Trophoblast cell (in vitro differentiated cells and primary cell): ENCODE measurements at regions not wholly inside any gene's neighbourhood (a gene's known extent, or its start where the extent isn't known, plus 50 kb on each side); places are given as distances from the start of the nearest gene placed in this dataset.
A peak's percentile ranks its signal among the peaks of the same experiment; 100 is the strongest.

Experiments
- DNase-seq, 2 donors: peaks; one replicate each; pipeline ENCODE4 v3.0.0-alpha.2; 2016
- H2AFZ ChIP-seq: 2 replicates; pipeline ENCODE4 v1.6.1; 2013; ENCODE audit warnings: low read length, moderate library complexity, mild to moderate bottlenecking; ENCODE audit not compliant: insufficient read depth, poor library complexity
- H2AK5ac ChIP-seq: 2 replicates; pipeline ENCODE4 v1.6.1; 2013; ENCODE audit warnings: mild to moderate bottlenecking, low read length
- H2BK120ac ChIP-seq: 2 replicates; pipeline ENCODE4 v1.6.1; 2013; ENCODE audit warnings: low read length, mild to moderate bottlenecking, moderate library complexity; ENCODE audit not compliant: insufficient read depth, poor library complexity
- H2BK12ac ChIP-seq: 2 replicates; pipeline ENCODE4 v1.6.1; 2013; ENCODE audit warnings: mild to moderate bottlenecking, low read length, moderate library complexity
- H2BK5ac ChIP-seq: 2 replicates; pipeline ENCODE4 v1.6.1; 2013; ENCODE audit warnings: low read length, low read depth, moderate library complexity, mild to moderate bottlenecking; ENCODE audit not compliant: poor library complexity
- H3K14ac ChIP-seq: 2 replicates; pipeline ENCODE4 v1.6.1; 2013; ENCODE audit warnings: mild to moderate bottlenecking, low read length
- H3K18ac ChIP-seq: 2 replicates; pipeline ENCODE4 v1.6.1; 2013; ENCODE audit warnings: mild to moderate bottlenecking, low read length
- H3K23ac ChIP-seq: 2 replicates; pipeline ENCODE4 v1.6.1; 2013; ENCODE audit warnings: low read length
- H3K27ac ChIP-seq: 2 replicates; pipeline ENCODE4 v1.5.1; 2013; ENCODE audit warnings: low read depth, mild to moderate bottlenecking, inconsistent platforms, low read length, moderate library complexity
- H3K27me3 ChIP-seq: 2 replicates; pipeline ENCODE4 v1.6.1; 2013; ENCODE audit warnings: inconsistent platforms, mild to moderate bottlenecking, low read length, moderate library complexity; ENCODE audit not compliant: insufficient read depth
- H3K36me3 ChIP-seq, 2 experiments: 1 replicate in 1 of 2; 2 replicates in 1 of 2; pipeline ENCODE4 v1.6.1; 2013; ENCODE audit warnings: low read length in 2 of 2, mild to moderate bottlenecking in 2 of 2, moderate library complexity in 1 of 2; ENCODE audit not compliant: insufficient read depth in 2 of 2, control insufficient read depth in 1 of 2
- H3K4ac ChIP-seq: 2 replicates; pipeline ENCODE4 v1.6.1; 2013; ENCODE audit warnings: low read depth, mild to moderate bottlenecking, low read length, moderate library complexity
- H3K4me1 ChIP-seq, 2 experiments: 1 replicate in 1 of 2; 2 replicates in 1 of 2; pipeline ENCODE4 v1.6.1; 2013; ENCODE audit warnings: low read length in 2 of 2, mild to moderate bottlenecking in 2 of 2, moderate library complexity in 1 of 2; ENCODE audit not compliant: insufficient read depth in 2 of 2, control insufficient read depth in 1 of 2
- H3K4me2 ChIP-seq: 2 replicates; pipeline ENCODE4 v1.6.1; 2013; ENCODE audit warnings: inconsistent platforms, mild to moderate bottlenecking, low read length, moderate library complexity
- H3K4me3 ChIP-seq: 2 replicates; pipeline ENCODE4 v1.5.1; 2013; ENCODE audit warnings: mild to moderate bottlenecking, low read depth, low read length, inconsistent platforms
- H3K79me1 ChIP-seq: one replicate; pipeline ENCODE4 v1.6.1; 2013; ENCODE audit warnings: low read length
- H3K79me2 ChIP-seq: 2 replicates; pipeline ENCODE4 v1.6.1; 2013; ENCODE audit warnings: low read length, mild to moderate bottlenecking; ENCODE audit not compliant: control insufficient read depth, insufficient read depth, poor library complexity
- H3K9ac ChIP-seq: 2 replicates; pipeline ENCODE4 v1.6.1; 2013; ENCODE audit warnings: mild to moderate bottlenecking, low read length
- H3K9me3 ChIP-seq: 2 replicates; pipeline ENCODE4 v1.6.1; 2013; ENCODE audit warnings: low read depth, mild to moderate bottlenecking, control low read depth, inconsistent platforms, low read length; ENCODE audit not compliant: insufficient read depth
- H4K12ac ChIP-seq: 2 replicates; pipeline ENCODE4 v1.6.1; 2013; ENCODE audit warnings: low read depth, mild to moderate bottlenecking, low read length, moderate library complexity
- H4K8ac ChIP-seq: 2 replicates; pipeline ENCODE4 v1.6.1; 2013; ENCODE audit warnings: low read depth, mild to moderate bottlenecking, low read length, moderate library complexity
- H4K91ac ChIP-seq: one replicate; pipeline ENCODE4 v1.6.1; 2013; ENCODE audit warnings: low read depth, mild to moderate bottlenecking, low read length, moderate library complexity
- WGBS: extraction: QIAGEN DNeasy Blood & Tissue Kit; methylation state at CpG from one replicate; pipeline ENCODE4 v1.1.7; 2013; ENCODE audit warnings: missing lambda C conversion rate; ENCODE audit not compliant: insufficient read length, insufficient coverage; ENCODE audit errors: extremely low coverage; 5-methylcytosine and 5-hydroxymethylcytosine counted together

DNA sequence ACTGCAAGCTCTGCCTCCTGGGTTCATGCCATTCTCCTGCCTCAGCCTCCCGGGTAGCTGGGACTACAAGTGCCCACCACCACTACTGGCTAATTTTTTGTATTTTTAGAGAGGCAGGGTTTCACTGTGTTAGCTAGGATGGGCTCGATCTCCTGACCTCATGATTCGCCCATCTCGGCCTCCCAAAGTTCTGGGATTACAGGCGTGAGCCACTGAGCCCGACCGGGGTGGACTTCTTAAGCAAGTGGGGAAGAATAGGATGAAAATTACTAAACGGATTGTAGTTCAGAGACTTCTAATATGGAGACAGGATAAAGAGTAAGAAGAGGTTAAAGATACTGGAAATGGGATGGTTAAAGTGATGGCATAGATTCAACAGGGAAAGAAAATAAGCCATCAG is 132.3 kb upstream of the IRX2 start:
- H3K79me1 ChIP-seq: no peaks in the 10 kb centered on the region

DNA sequence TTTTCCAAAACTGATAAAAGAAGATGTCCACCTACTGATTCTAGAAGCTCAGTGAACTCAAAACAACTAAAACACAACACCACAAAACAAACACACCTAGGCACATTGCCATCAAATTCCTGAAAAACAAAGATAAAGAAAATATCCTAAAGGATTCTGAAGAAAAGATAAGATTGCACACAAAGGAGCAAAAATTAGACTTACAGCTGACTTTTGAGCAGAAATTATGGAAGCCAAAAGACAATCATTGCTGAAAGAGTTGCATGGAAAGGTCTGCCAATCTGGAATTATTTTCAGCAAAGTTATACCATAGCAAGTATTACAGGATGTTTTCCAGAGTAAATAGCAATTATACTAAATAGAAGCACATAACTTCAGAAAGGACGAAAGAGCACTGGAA is 128.2 kb upstream of the IRX2 start:
- Histone ChIP-seq H3K79me1 (no peaks in the 10 kb centered on the region), H4K12ac (no peak overlapping the region), H3K27me3 (no peaks in the 10 kb centered on the region), H4K8ac (no peak overlapping the region), H3K9ac (no peak overlapping the region), H3K9me3 (peaks cover 1% of the 10 kb centered on the region), H3K4me1 (no peaks in the 10 kb centered on the region), H3K4ac (no peak overlapping the region), H3K18ac (no peak overlapping the region), H3K27ac (no peak overlapping the region), H4K91ac (no peak overlapping the region), H3K4me3 (no peak overlapping the region), H2AFZ (no peak overlapping the region), H3K14ac (no peak overlapping the region), H2AK5ac (no peak overlapping the region), H3K79me2 (no peaks in the 10 kb centered on the region), H2BK12ac (no peak overlapping the region), H3K4me2 (no peak overlapping the region), H2BK120ac (no peak overlapping the region), H2BK5ac (no peak overlapping the region), H3K23ac (no peak overlapping the region), H3K36me3 (no peaks in the 10 kb centered on the region)
- no peak for DNase-seq
- no CpG with 5 or more reads among the region's 1 CpG for WGBS

More for the DNA sequence above, 132.3 kb upstream of the IRX2 start:
- Histone ChIP-seq H4K91ac (no peak overlapping the region), H3K4me3 (no peak overlapping the region), H3K27me3 (no peaks in the 10 kb centered on the region), H3K36me3 (no peaks in the 10 kb centered on the region), H3K27ac (no peak overlapping the region), H4K12ac (no peak overlapping the region), H3K4ac (no peak overlapping the region), H2BK5ac (no peak overlapping the region), H2BK12ac (no peak overlapping the region), H3K79me2 (no peaks in the 10 kb centered on the region), H2AK5ac (no peak overlapping the region), H4K8ac (no peak overlapping the region), H3K4me2 (no peak overlapping the region), H3K4me1 (no peaks in the 10 kb centered on the region), H3K14ac (no peak overlapping the region), H2AFZ (no peak overlapping the region), H3K23ac (no peak overlapping the region), H2BK120ac (no peak overlapping the region), H3K18ac (no peak overlapping the region), H3K9me3 (peaks cover 5% of the 10 kb centered on the region), H3K9ac (no peak overlapping the region)
- no CpG with 5 or more reads among the region's 8 CpGs for WGBS
- no peak for DNase-seq

DNA sequence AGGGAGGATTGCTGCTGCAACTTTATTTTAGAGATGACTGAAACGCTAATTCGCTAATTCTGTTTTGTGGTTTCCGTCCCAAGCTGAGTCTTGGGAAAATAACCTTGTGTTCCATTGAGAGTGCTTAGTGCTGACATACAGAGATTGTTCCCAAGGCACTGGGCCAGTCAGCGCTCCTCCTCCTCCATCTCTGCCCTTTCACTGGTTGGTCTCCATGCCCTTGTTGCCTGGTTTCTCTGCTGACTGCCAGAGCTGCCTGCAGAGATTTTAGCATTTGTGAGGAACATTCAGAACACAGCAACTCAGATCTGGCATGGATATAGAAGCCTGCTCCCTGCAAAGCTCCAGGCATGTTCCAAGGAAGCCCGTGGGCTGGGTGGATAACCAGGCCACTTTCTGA is 126.0 kb upstream of the IRX2 start:
- Histone ChIP-seq H3K27me3 (no peaks in the 10 kb centered on the region), H2AK5ac (no peak overlapping the region), H3K79me1 (no peaks in the 10 kb centered on the region), H3K9ac (no peak overlapping the region), H3K36me3 (no peaks in the 10 kb centered on the region), H4K12ac (no peak overlapping the region), H3K4ac (no peak overlapping the region), H3K9me3 (peaks cover 1% of the 10 kb centered on the region), H3K23ac (no peak overlapping the region), H2BK5ac (no peak overlapping the region), H2BK120ac (no peak overlapping the region), H3K18ac (no peak overlapping the region), H3K4me3 (no peak overlapping the region), H4K8ac (no peak overlapping the region), H3K4me2 (no peak overlapping the region), H3K79me2 (no peaks in the 10 kb centered on the region), H4K91ac (no peak overlapping the region), H3K14ac (no peak overlapping the region), H2BK12ac (no peak overlapping the region), H3K4me1 (no peaks in the 10 kb centered on the region), H3K27ac (no peak overlapping the region), H2AFZ (no peak overlapping the region)
- no peak for DNase-seq
- no CpG with 5 or more reads among the region's 5 CpGs for WGBS

DNA sequence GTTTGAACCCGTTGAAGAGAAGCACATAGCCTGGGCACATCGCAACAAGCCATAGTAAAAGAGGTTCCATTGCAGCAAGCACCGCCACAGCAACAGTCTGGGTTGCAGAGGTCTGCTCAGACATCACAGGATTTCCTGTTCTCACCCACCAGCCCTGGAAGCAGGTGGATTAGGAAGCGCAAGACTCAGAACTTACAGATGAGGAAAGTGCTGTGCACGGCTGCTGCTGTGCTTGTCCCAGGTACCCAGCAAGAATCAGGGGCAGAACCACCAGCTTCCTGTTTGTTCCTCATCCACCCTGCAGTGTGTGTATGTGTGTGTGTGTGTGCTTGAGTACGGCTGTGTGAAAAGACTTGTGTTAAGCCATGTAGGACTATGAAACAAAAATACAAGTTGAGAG is 124.7 kb upstream of the IRX2 start:
- Histone ChIP-seq H3K4me3 (peak overlapping the region; percentile 18), H2AK5ac (no peak overlapping the region), H4K12ac (no peak overlapping the region), H3K27me3 (no peaks in the 10 kb centered on the region), H3K4me1 (no peaks in the 10 kb centered on the region), H3K9ac (no peak overlapping the region), H3K4me2 (no peak overlapping the region), H2BK120ac (no peak overlapping the region), H2BK5ac (no peak overlapping the region), H3K79me2 (no peaks in the 10 kb centered on the region), H3K4ac (no peak overlapping the region), H4K8ac (no peak overlapping the region), H3K18ac (no peak overlapping the region), H3K79me1 (no peaks in the 10 kb centered on the region), H2BK12ac (no peak overlapping the region), H3K27ac (no peak overlapping the region), H3K9me3 (peaks cover 1% of the 10 kb centered on the region), H3K36me3 (no peaks in the 10 kb centered on the region), H3K14ac (no peak overlapping the region), H3K23ac (no peak overlapping the region), H4K91ac (no peak overlapping the region), H2AFZ (no peak overlapping the region)
- WGBS: no CpG with 5 or more reads among the region's 6 CpGs
- DNase-seq: no peak
